GM18519 (cell line): ENCODE measurements at regions not wholly inside any gene's neighbourhood (a gene's known extent, or its start where the extent isn't known, plus 50 kb on each side); places are given as distances from the start of the nearest gene placed in this dataset.
"Not testable (repeated sequence)": the region's sequence is repeated elsewhere in the genome, so short reads cannot be mapped to it uniquely, and the experiment has no call there.

Experiments used
- ATAC-seq: cut with Tn5 transposase; IDR thresholded peaks from one replicate; pipeline ENCODE4 v1.9.1; 2021; ENCODE audit warnings: mild to moderate bottlenecking, moderate library complexity; ENCODE audit not compliant: unreplicated experiment, low FRiP score

DNA sequence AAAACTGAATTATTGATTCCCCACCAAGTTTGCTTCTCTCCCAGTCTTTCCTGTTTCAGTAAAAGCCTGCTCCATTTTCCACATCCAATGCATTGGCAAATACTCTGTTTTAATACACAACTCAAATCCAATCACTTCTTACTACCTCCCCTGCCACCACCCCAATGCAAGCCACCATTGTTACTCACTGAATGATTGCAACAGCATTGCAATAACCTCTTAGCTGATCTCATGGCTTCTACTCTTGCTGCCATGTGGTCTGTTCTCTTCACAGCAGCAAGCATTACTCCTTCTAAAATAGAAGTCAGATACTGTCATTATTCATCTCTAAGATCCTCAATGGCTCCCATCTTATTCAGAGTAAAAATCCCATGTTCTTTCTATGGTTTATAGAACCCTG is 123.4 kb downstream of the ATP6V1G3 start:
- no peak for ATAC-seq

DNA sequence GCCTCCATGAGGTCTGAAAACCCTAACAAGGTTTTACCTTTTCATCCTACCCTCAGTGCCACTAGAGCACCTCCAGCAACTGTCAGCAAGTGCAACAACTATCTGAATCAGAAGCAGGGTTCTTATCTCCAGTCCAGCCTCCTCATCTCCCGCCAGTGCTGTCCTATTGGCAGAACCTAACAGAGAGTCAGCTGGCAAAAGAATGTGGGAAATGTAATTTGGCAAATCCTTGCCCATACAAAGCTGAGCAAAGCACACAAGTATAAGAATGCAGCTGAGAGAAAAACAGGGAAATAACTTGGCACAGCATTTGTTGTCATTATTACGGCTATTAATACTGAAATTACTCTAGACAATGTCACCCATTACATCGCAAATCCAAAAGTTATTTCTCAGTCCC is 124.2 kb downstream of the ATP6V1G3 start:
- ATAC-seq: no peak

DNA sequence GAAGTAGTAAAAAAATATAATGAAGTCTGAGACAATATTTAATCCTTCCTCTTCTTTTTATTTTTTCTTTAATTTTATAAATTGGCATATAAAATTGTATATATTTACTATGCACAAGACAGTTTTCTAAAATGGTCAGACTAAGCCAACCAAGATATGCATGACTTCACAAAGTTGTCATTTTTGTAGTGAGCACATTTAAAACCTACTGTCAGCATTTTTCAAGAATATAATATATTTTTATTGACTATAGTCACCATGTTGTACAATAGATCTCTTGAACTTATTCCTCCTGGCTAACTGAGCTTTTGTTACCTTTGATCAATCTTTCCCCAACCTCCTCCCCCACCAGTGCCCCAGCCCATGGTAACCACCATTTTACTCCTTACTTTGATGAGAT is 129.2 kb downstream of the ATP6V1G3 start:
- ATAC-seq: no peak

DNA sequence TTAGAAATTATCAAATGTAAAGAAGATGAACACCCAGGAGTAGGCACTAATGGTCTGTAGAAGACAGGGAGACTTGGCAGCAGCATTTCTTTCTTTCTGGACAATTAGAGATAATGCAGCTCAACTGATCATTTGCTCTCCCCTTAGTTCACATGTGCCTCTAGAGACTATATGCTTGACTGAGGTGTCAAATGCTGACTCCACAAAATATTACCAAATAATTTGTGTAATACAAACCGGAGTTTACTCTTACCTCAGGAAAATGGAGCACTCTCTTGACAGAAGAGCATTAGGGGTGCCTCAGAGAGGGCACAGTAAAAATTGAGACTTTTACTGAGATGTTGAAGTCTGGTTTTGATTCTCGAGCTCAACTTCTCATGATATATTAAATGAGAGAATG is 131.8 kb downstream of the ATP6V1G3 start:
- ATAC-seq: no peak

DNA sequence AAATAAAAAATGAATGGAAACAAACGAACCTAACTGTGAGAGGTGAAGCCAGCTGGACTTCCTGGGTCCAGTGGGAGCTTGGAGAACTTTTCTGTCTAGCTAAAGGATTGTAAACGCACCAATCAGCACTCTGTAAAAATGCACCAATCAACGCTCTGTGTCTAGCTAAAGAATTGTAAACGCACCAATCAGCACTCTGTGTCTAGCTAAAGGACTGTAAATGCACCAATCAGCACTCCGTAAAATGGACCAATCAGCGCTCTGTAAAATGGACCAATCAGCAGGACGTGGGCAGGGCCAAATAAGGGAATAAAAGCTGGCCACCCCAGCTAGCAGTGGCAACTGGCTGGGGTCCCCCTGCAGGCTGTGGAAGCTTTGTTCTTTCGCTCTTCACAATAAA is 135.8 kb downstream of the ATP6V1G3 start:
- not testable (repeated sequence) for ATAC-seq

DNA sequence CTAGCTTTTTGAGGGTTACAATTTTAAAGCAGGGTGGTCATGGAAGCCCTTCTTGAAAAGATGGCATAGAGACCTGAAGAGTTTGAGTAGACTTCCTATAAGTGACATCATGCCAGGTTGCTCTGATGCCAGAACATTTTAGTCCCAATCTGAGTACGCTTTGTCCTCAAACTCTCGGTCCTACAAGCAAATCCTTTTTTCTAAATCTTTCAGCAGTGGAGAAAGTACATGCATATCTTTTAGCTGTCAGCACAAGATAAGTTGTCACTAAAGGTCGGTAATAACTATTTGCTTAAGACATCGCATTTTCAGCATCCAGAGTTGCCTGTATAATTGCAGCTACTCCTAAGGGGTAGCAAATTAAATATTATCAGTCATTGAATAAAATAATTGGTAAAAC is 140.4 kb downstream of the ATP6V1G3 start:
- no peak for ATAC-seq

DNA sequence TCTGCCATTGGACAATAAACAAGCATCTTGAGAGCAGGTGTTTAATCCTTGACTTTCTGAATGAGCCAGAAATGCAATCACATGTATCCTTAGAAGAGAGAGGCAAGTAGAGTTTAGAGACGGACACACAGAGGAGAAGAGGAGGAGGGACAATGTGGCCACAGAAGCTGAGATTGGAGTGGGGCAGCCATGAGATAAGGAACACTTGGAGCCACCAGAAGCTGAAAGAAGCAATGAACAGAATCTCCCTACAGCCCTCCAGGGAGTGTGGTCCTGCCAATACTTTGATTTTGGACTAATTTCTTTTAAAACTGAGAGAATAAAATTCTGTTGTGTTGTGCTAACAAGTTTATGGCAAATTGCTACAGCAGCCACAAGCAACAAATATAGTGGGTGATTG is 141.0 kb downstream of the ATP6V1G3 start:
- ATAC-seq: no peak

DNA sequence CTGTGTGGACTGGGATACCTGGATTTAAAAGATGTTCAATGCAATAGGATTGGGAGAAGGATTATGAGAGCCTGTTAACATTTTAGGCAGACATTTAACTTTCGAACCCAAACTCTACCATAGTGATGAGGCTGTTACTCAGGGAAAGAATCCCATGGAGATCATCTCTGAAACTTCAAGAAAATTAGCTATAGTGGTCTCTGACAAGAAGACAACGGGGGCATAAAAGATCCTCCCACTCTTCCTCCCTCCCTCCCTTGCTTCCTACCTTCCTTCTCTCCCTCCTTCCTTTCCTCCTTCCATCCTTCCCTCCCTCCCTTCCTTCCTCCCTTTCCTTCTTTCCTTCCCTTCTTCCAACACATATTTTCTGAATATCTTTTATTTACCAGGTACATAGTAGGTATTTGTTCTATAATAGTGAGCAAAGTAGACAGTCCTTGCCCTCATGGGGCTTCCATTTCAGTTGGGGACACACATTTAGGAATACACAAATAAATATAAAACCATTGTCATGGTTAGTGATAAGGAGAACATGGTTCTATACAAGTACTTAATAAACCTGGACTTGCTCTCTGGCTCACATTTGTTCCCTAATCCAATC is 143.2 kb downstream of the ATP6V1G3 start:
- ATAC-seq: no peak

DNA sequence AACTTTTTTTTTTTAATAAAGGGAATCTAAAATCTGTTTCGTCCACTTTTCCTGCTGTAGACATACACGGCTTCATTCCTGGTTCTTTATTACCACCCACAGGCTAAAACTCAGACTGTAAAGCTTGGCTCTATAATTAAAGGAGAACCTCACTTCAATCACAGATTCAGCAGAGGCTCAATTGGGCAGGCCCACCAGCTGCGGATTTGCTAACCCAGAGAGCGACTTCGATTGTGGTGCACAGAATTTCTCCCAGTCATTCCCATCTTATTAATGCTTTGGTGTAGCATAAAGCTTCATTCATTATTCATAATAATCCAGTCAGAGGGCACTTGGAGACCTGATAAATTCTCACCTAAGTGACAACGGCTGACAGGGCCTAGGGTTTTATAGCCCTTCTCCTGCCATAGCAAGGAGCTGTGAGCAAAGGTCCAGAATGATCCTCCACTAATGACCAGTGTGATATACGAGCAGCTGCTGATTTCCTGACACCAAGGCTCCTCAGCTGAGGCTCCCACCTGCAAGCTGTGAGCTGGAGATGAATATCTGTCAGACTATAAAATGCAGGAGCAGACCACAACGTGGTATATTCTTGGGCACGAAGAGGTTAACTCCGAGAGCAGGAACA is 149.0 kb downstream of the ATP6V1G3 start:
- ATAC-seq: no peak

DNA sequence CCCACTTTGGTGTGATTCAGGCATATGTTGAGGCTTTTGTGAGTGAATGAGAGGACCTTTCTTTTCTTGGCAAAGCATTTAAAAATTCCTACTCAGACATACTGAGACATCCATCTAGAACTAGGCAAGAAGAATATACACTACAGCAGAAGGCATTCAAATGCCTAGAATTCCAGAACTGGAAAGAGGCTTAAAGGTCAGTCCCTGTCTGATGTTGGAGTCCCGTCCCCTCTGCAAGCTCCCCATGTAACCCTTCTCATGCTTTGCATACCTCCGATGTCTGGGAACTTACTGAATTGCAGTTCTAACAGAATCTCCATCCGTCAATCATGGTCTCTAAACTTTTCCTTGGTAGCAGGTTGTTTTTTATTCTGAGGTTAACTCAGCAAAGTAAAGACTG is 152.9 kb downstream of the ATP6V1G3 start:
- no peak for ATAC-seq

DNA sequence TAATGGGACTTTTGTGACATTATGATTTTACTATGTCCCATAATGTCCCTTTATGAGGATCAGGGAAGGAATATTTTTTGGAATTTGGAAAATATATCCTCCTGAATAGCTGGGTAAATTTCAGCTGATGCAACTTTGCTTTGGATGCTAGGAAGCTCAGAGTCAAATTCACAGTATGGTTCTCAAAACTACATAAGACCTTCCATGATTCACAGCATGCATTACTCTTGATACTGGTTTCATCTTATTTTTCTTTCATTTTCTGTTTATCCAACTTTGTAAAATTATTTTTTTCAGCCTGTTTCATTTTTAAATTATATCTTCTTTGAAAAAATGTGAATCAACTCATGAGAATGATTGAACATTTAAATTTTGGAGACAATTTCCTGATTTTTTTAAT is 160.2 kb downstream of the ATP6V1G3 start:
- no peak for ATAC-seq

DNA sequence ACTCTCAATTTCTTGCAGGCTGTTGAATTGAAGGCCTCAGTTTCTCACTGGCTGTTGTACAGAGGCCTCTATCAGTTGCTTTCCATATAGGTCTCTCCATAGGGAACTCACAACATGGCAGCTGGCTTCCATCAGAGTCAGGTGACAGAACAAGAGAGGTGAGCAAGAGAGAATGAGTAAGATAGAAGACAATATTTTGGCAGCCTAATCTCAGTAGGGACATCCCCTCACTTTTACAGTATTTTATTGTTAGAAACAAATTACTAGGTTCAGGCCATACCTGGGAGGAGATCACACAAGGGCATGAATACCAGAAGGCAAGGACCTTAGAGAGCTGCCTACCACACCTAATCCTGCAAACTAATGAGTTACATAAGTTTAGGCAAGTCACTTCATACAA is 162.8 kb downstream of the ATP6V1G3 start:
- no peak for ATAC-seq

DNA sequence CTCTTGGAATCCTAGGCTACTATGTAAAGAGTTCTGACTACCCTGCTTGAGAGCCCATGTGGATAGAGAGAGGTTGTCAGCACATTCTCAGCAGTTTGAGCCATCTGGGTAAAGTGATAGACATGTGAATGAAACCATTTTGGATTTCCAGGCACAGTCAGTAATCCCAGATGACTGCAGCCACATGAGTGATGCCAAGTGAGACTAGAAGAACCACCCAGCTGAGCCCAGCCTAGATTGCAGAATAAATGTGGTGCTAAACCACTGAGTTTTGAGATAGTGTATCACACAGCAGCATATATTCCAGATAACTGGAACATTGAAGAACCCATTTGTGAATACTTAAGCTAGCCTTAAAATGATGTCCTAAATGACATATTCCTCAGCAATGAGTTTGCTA is 166.2 kb downstream of the ATP6V1G3 start:
- ATAC-seq: no peak

DNA sequence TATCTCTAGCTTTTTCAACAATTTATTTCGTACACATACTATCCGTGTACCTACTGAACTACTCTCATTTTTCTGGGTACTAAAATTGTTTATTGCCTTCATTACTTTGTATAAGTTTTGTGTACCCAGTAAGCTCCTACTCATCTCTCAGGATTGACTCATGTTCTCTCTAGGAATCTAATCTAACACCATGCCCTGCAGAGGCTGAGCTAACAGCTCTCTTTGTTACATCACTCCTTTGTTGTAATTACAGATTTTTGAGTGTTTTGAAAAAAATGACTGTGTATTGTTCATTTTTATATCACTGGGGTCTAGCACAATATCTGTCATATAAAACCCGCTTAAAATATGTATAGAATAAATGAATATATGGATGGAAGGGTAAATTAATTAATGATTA is 167.1 kb downstream of the ATP6V1G3 start:
- ATAC-seq: no peak
